ENCODE measurements at regions not wholly inside any gene's neighbourhood (a gene's known extent, or its start where the extent isn't known, plus 50 kb on each side); places are given as distances from the start of the nearest gene placed in this dataset.
A peak's percentile ranks its signal among the peaks of the same experiment; 100 is the strongest.

DNA sequence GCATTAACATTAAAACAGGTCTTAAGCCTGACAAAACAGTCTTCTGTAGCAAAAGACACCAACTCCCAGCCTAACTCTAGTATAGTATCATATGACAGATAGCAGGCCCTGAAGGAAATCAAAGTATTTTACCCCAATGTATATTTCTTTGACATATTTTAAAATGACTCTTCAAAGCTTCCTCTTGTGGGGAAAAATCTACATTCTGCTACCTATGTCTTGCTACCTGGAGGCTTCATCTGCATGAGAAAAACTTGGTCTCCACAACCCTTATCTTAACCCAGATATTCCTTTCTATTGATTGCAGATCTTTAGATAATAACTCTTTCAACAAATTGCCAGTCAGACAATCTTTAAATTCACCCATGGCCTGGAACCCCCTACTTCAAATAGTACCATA is 1620.4 kb downstream of the PCDH7 start:
- H3K27ac Mint-ChIP-seq = no peak overlapping the region
- H3K27me3 Mint-ChIP-seq = no peaks in the 10 kb centered on the region

DNA sequence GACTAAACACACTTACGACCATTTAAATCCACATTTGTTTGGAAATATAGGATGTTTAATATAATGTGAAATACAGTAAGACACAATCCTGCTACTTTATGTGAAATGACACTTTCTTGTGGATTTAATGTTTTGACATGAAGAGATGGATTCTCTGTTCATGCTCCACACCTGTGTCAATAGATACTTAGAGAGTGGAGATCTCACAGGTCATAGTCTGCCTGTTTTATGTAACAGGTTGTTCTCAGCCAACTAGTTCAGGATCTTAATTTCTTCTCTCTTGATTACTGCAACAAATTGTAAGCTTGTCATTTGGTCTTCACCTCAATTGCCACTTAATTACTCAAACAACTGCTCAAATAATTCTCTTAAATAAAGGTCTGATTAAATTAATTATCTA is 1621.2 kb downstream of the PCDH7 start:
- Mint-ChIP-seq H3K9me3 (peaks cover 0 to 17% (median under 1%) of the 10 kb centered on the region in 8 donors), H3K4me3 (no peak overlapping the region), H3K27ac (no peak overlapping the region), H3K4me1 (no peaks in the 10 kb centered on the region), H3K27me3 (no peaks in the 10 kb centered on the region), H3K36me3 (no peaks in the 10 kb centered on the region)
- no peak overlapping the region for H3K27ac ChIP-seq (ENCODE audit: low read depth, low read length)
- intact Hi-C loops (cut with micrococcal nuclease) = no loop called here
- CTCF ChIA-PET (ENCODE audit: partially characterized antibody) = no interaction called here
- H3K9me3 ChIP-seq (ENCODE audit: control insufficient read depth in 1 of 2, low read length in 2 of 2) = peaks cover 0 to 4% of the 10 kb centered on the region in 2 donors
- H3K36me3 ChIP-seq (ENCODE audit: insufficient read depth, low read length) = no peaks in the 10 kb centered on the region
- H3K4me1 ChIP-seq (ENCODE audit: insufficient read depth, low read length) = no peaks in the 10 kb centered on the region
- POLR2A ChIA-PET (ENCODE audit: partially characterized antibody) = no interaction called here
- no peak overlapping the region for H3K4me3 ChIP-seq (ENCODE audit: low read length in 2 of 2)
- no peaks in the 10 kb centered on the region for H3K27me3 ChIP-seq (ENCODE audit: insufficient read depth, low read length)
- DNase-seq = no peak

More for the DNA sequence above, 1620.4 kb downstream of the PCDH7 start:
- intact Hi-C loops (cut with micrococcal nuclease) = no loop called here
- Mint-ChIP-seq H3K4me3 (no peak overlapping the region), H3K36me3 (no peaks in the 10 kb centered on the region), H3K9me3 (peaks cover 0 to 14% (median under 1%) of the 10 kb centered on the region in 8 donors), H3K4me1 (no peaks in the 10 kb centered on the region)
- Histone ChIP-seq H3K36me3 (ENCODE audit: insufficient read depth, low read length) (no peaks in the 10 kb centered on the region), H3K27ac (ENCODE audit: low read depth, low read length) (no peak overlapping the region), H3K9me3 (ENCODE audit: control insufficient read depth in 1 of 2, low read length in 2 of 2) (peaks cover 0 to 4% of the 10 kb centered on the region in 2 donors), H3K4me1 (ENCODE audit: insufficient read depth, low read length) (no peaks in the 10 kb centered on the region), H3K4me3 (ENCODE audit: low read length in 2 of 2) (no peak overlapping the region), H3K27me3 (ENCODE audit: insufficient read depth, low read length) (no peaks in the 10 kb centered on the region)
- no peak for DNase-seq
- ChIA-PET POLR2A (ENCODE audit: partially characterized antibody) (no interaction called here), CTCF (ENCODE audit: partially characterized antibody) (no interaction called here)

DNA sequence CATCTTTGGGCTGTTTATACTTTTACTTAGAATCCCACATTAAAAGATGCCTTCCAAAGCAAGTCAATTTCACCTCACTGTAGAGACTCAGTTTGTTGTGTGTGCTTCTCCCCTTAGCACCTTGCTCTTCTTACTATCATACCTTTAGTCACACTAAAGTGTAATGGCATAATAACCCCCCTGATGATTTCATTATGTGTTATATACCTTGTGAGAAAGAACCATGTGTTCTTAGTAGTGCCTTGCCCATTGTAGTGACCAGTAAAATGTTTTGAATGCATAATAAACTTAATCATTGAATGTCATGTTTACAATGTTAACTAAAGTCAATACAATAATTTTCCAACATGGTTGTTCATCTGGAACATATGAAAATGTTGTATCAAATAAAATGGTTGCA is 1621.9 kb downstream of the PCDH7 start:
- ChIA-PET POLR2A (ENCODE audit: partially characterized antibody) (no interaction called here), CTCF (ENCODE audit: partially characterized antibody) (no interaction called here)
- Mint-ChIP-seq H3K36me3 (no peaks in the 10 kb centered on the region), H3K27me3 (no peaks in the 10 kb centered on the region), H3K9me3 (peaks cover 0 to 17% (median under 1%) of the 10 kb centered on the region in 8 donors), H3K27ac (no peak overlapping the region), H3K4me1 (no peaks in the 10 kb centered on the region), H3K4me3 (no peak overlapping the region)
- intact Hi-C loops (cut with micrococcal nuclease) = no loop called here
- Histone ChIP-seq H3K36me3 (ENCODE audit: insufficient read depth, low read length) (no peaks in the 10 kb centered on the region), H3K27me3 (ENCODE audit: insufficient read depth, low read length) (no peaks in the 10 kb centered on the region), H3K4me3 (ENCODE audit: low read length in 2 of 2) (no peak overlapping the region), H3K4me1 (ENCODE audit: insufficient read depth, low read length) (no peaks in the 10 kb centered on the region), H3K27ac (ENCODE audit: low read depth, low read length) (no peak overlapping the region), H3K9me3 (ENCODE audit: control insufficient read depth in 1 of 2, low read length in 2 of 2) (peaks cover 0 to 4% of the 10 kb centered on the region in 2 donors)
- DNase-seq = no peak

DNA sequence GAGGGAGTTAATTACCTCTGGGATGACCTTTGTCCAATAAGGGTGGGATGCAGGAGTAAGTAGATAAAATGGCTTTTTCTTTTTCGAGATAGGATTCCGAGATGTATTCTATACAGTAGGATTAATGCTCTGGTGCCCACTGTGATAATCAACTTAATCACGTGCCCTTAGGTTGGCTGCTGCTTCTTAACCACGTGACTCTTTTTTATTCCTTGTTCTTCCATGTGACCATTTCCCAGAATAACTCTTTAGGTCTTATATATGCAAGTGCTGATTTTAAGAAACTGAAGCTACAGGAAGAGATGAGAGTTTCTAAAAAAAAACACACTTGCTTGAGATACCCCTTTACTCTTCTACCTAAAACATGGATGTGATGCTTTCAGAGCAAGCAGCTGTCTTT is 1628.9 kb downstream of the PCDH7 start:
- Histone ChIP-seq H3K9me3 (ENCODE audit: control insufficient read depth in 1 of 2, low read length in 2 of 2) (no peaks in the 10 kb centered on the region), H3K27me3 (ENCODE audit: insufficient read depth, low read length) (no peaks in the 10 kb centered on the region), H3K4me3 (ENCODE audit: low read length in 2 of 2) (no peak overlapping the region), H3K27ac (ENCODE audit: low read depth, low read length) (no peak overlapping the region), H3K4me1 (ENCODE audit: insufficient read depth, low read length) (no peaks in the 10 kb centered on the region), H3K36me3 (ENCODE audit: insufficient read depth, low read length) (no peaks in the 10 kb centered on the region)
- intact Hi-C loops (cut with micrococcal nuclease) = no loop called here
- H3K36me3 Mint-ChIP-seq = no peaks in the 10 kb centered on the region
- ChIA-PET POLR2A (ENCODE audit: partially characterized antibody) (no interaction called here), CTCF (ENCODE audit: partially characterized antibody) (no interaction called here)
- peak overlapping the region in 1 of 7 donors; percentile 35 for H3K27ac Mint-ChIP-seq
- H3K4me3 Mint-ChIP-seq = no peak overlapping the region
- H3K4me1 Mint-ChIP-seq = no peaks in the 10 kb centered on the region
- DNase-seq = no peak
- no peaks in the 10 kb centered on the region for H3K27me3 Mint-ChIP-seq
- peaks cover 0 to 14% (median 5%) of the 10 kb centered on the region in 8 donors for H3K9me3 Mint-ChIP-seq

DNA sequence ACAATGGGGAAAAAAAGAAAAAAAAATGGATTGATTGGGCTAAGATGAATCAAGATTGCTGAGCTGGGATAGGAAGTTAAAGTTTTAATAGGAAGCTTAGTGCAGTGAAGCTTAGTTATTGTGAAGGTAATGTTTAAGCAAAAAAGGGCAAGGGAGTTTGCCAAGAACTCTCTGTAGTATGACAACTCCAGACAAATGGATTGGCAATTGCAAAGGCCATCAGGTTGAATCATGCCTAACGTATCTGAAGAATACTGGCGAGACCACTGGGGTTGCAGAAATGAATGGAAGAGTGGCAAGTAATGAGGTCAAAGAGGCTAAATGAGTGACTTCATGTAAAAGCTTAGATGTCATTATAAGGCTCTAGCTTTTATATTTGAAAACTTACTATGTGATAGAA is 1654.0 kb downstream of the PCDH7 start:
- Mint-ChIP-seq H3K9me3 (peaks cover 0 to 14% (median 6%) of the 10 kb centered on the region in 8 donors), H3K36me3 (no peaks in the 10 kb centered on the region), H3K4me1 (no peaks in the 10 kb centered on the region), H3K27me3 (no peaks in the 10 kb centered on the region), H3K4me3 (no peak overlapping the region), H3K27ac (no peak overlapping the region)
- no peak for DNase-seq
- ChIA-PET CTCF (ENCODE audit: partially characterized antibody) (no interaction called here), POLR2A (ENCODE audit: partially characterized antibody) (no interaction called here)
- H3K4me1 ChIP-seq (ENCODE audit: insufficient read depth, low read length) = no peaks in the 10 kb centered on the region
- H3K9me3 ChIP-seq (ENCODE audit: control insufficient read depth in 1 of 2, low read length in 2 of 2) = no peaks in the 10 kb centered on the region
- no peaks in the 10 kb centered on the region for H3K27me3 ChIP-seq (ENCODE audit: insufficient read depth, low read length)
- no peak overlapping the region for H3K27ac ChIP-seq (ENCODE audit: low read depth, low read length)
- H3K36me3 ChIP-seq (ENCODE audit: insufficient read depth, low read length) = no peaks in the 10 kb centered on the region
- intact Hi-C loops (cut with micrococcal nuclease) = no loop called here
- no peak overlapping the region for H3K4me3 ChIP-seq (ENCODE audit: low read length in 2 of 2)

DNA sequence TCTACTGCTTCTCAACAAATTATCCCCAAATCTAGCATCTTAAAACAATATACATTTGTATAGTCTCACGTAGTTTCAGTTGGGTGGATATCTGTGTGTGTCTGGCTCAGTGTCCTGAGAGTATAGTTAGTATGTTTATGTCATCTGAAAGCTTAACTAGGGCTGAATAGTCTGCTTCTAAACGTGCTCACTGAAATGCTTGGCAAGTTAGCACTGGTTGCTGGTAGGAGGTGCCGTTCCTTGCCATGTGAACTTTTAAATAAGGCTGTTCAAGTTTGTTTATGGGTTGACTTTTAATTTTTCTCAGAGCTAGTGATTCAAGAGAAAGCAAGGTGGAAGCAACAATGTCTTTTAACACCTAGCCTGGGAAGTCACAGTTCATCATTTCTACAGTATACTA is 1673.6 kb downstream of the PCDH7 start:
- no peak overlapping the region for H3K27ac Mint-ChIP-seq
- H3K4me3 Mint-ChIP-seq = no peak overlapping the region
- intact Hi-C loops (cut with micrococcal nuclease) = no loop called here
- no peaks in the 10 kb centered on the region for H3K27me3 Mint-ChIP-seq
- Histone ChIP-seq H3K27me3 (ENCODE audit: insufficient read depth, low read length) (no peaks in the 10 kb centered on the region), H3K4me1 (ENCODE audit: insufficient read depth, low read length) (no peaks in the 10 kb centered on the region), H3K27ac (ENCODE audit: low read depth, low read length) (no peak overlapping the region), H3K4me3 (ENCODE audit: low read length in 2 of 2) (no peak overlapping the region), H3K36me3 (ENCODE audit: insufficient read depth, low read length) (no peaks in the 10 kb centered on the region), H3K9me3 (ENCODE audit: control insufficient read depth in 1 of 2, low read length in 2 of 2) (no peaks in the 10 kb centered on the region)
- H3K36me3 Mint-ChIP-seq = no peaks in the 10 kb centered on the region
- ChIA-PET POLR2A (ENCODE audit: partially characterized antibody) (no interaction called here), CTCF (ENCODE audit: partially characterized antibody) (no interaction called here)
- no peak for DNase-seq
- H3K4me1 Mint-ChIP-seq = no peaks in the 10 kb centered on the region
- peaks cover 0 to 13% (median 7%) of the 10 kb centered on the region in 8 donors for H3K9me3 Mint-ChIP-seq

DNA sequence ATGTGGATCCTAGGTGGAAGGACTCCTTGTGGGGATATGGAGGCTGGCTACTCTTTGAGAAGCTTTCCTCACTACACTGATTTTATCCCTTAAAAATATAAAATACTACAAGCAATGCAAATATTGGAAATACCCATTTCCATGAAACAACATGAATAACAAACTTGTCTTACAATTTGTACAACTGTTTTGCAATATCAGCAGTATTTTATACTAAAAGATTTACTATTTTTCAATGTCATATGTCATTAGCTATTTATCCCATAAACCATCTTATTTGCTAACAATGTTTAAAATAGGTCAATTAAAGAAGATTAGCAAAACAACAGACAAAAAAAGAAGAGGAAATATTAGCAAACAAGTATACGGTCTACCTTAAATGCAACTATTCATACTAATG is 1674.1 kb downstream of the PCDH7 start:
- peaks cover 0 to 13% (median 7%) of the 10 kb centered on the region in 8 donors for H3K9me3 Mint-ChIP-seq
- CTCF ChIA-PET (ENCODE audit: partially characterized antibody) = no interaction called here
- no peak overlapping the region for H3K4me3 Mint-ChIP-seq
- no peaks in the 10 kb centered on the region for H3K4me1 ChIP-seq (ENCODE audit: insufficient read depth, low read length)
- no peaks in the 10 kb centered on the region for H3K9me3 ChIP-seq (ENCODE audit: control insufficient read depth in 1 of 2, low read length in 2 of 2)
- POLR2A ChIA-PET (ENCODE audit: partially characterized antibody) = no interaction called here
- no peak for DNase-seq
- H3K4me1 Mint-ChIP-seq = no peaks in the 10 kb centered on the region
- H3K36me3 ChIP-seq (ENCODE audit: insufficient read depth, low read length) = no peaks in the 10 kb centered on the region
- no peak overlapping the region for H3K27ac ChIP-seq (ENCODE audit: low read depth, low read length)
- no peak overlapping the region for H3K27ac Mint-ChIP-seq
- no peaks in the 10 kb centered on the region for H3K27me3 Mint-ChIP-seq
- no peaks in the 10 kb centered on the region for H3K27me3 ChIP-seq (ENCODE audit: insufficient read depth, low read length)
- H3K36me3 Mint-ChIP-seq = no peaks in the 10 kb centered on the region
- intact Hi-C loops (cut with micrococcal nuclease) = no loop called here
- H3K4me3 ChIP-seq (ENCODE audit: low read length in 2 of 2) = no peak overlapping the region

DNA sequence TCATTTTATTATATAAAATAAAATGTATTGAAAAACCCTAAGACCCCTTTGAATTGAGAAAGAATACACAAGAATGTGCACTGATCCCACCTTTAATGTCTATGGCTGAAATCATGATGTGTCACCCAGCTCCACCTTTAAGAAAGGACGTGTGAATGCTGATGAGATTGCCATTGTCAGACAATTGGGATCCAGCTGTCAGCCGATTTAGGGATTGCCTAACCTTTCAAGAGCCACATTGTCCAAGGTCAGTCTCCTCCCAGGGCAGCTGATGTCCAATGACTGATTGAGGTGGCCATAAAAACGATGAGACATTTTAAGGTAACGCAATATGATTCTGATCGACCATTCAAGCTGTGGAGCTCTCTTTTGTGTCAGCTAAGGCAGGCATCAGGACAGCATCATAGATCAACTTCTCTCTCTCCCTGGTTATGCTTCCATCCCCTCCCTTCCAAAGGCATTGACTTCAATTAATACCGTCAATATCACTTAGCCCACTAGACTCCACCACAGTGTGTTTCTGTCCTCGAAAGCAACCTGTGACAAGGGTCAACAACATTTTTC is 1676.4 kb downstream of the PCDH7 start:
- no peak overlapping the region for H3K4me3 Mint-ChIP-seq

More for the DNA sequence above, 1676.4 kb downstream of the PCDH7 start:
- Histone ChIP-seq H3K4me1 (ENCODE audit: insufficient read depth, low read length) (no peaks in the 10 kb centered on the region), H3K27ac (ENCODE audit: low read depth, low read length) (no peak overlapping the region), H3K36me3 (ENCODE audit: insufficient read depth, low read length) (no peaks in the 10 kb centered on the region), H3K9me3 (ENCODE audit: control insufficient read depth in 1 of 2, low read length in 2 of 2) (no peaks in the 10 kb centered on the region), H3K27me3 (ENCODE audit: insufficient read depth, low read length) (no peaks in the 10 kb centered on the region), H3K4me3 (ENCODE audit: low read length in 2 of 2) (no peak overlapping the region)
- Mint-ChIP-seq H3K27ac (no peak overlapping the region), H3K36me3 (no peaks in the 10 kb centered on the region), H3K4me1 (no peaks in the 10 kb centered on the region), H3K27me3 (no peaks in the 10 kb centered on the region), H3K9me3 (peaks cover 0 to 6% (median 3%) of the 10 kb centered on the region in 8 donors)
- no peak for DNase-seq
- CTCF ChIA-PET (ENCODE audit: partially characterized antibody) = no interaction called here
- intact Hi-C loops (cut with micrococcal nuclease) = no loop called here
- POLR2A ChIA-PET (ENCODE audit: partially characterized antibody) = no interaction called here
